NCI-H748 (cell line): ENCODE measurements at regions not wholly inside any gene's neighbourhood (a gene's known extent, or its start where the extent isn't known, plus 50 kb on each side); places are given as distances from the start of the nearest gene placed in this dataset.

Experiments used
- DNase-seq: peaks from one replicate; lab custom pipeline; 2025; ENCODE audit not compliant: unreplicated experiment; lab: John Stamatoyannopoulos, UW

DNA sequence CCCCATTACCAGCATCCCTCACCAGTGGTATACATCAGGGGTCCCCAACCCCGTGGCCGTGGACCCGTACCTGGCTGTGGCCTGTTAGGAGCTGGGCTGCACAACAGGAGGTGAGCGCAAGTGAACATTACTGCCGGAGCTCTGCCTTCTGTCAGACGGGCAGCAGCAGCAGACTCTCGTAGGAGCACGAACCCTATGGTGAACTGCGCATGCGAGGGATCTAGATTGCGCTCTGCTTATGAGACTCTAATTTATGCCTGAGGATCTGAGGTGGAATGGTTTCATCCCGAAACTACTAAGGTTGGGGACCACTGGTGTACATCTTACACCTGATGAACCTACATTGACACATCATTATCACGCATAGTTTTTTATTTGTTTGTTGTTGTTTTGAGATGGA, 52.8 kb upstream of the DHX15 start:
- no peak for DNase-seq

DNA sequence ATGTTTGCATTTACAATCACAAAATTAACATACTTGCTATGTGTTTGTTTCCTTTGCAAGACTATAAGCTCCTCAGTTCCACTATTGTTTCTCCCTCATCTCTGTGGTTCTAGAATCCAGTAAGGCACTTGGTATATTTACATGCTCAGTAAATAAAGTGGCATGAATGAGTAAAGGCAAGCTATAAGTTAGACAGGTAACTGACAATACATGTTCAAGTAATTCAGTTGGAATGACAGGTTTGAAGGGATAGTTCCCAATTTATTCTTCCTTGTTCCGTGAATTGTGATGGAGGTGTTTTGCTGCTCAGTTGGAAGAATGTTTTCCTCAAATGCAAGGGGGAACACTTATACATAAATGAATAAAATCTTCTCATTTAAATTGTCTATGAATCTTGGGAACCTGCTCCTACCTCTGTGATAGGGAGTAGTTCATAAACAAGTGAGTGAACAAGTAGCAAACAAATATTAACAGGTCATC, 54.1 kb upstream of the DHX15 start:
- no peak for DNase-seq

DNA sequence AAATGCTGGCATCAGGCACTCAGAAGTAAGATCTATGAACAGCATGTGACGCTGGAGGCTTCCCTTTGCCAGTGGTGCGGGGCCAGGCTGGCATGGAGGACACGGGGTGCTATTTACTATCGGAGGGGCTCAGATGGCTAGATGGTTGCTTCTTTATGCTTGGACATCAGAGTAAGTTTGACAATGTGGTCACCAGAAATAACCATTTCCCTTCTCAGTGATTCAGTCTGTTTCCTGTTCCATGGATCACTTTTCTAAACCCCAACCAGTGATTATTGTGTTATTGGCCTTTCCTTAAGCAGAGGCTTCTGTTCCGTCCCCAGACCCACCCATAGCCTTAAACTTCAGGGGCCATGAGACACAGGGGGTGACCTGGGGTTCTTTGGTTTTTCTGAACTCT, 55.4 kb upstream of the DHX15 start:
- no peak for DNase-seq

DNA sequence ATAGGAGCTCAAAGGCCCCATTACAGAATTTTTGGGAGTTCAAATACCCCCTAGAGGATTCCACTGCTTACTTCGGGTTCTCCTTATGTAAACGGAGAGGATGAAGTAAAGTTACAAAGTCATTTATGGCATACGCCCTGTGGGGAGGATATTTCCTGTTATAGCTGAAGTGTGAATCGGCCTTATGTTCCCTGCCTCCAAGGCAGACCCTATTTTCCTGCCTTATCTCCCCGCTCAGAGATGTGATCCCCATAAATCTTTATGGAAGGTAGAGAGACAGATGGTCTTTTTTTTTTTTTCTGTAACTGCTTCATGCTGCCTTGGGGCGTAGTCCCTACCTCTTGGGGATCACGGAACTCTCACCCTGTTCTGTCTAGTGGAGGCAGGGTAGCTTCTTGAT, 56.0 kb upstream of the DHX15 start:
- no peak for DNase-seq

GRCh38 chr4:24642981-24643547, 58.7 kb upstream of the DHX15 start:
- DNase-seq: no peak

GRCh38 chr4:24643774-24644520, 59.6 kb upstream of the DHX15 start:
- DNase-seq: no peak

- DNase-seq: no peak
Measured at GRCh38 chr4:24644983-24645764, 60.8 kb upstream of the DHX15 start.

- no peak for DNase-seq
Measured at GRCh38 chr4:24645765-24646550, 61.6 kb upstream of the DHX15 start.

GRCh38 chr4:24646798-24647460, 62.6 kb upstream of the DHX15 start:
- DNase-seq: no peak

DNA sequence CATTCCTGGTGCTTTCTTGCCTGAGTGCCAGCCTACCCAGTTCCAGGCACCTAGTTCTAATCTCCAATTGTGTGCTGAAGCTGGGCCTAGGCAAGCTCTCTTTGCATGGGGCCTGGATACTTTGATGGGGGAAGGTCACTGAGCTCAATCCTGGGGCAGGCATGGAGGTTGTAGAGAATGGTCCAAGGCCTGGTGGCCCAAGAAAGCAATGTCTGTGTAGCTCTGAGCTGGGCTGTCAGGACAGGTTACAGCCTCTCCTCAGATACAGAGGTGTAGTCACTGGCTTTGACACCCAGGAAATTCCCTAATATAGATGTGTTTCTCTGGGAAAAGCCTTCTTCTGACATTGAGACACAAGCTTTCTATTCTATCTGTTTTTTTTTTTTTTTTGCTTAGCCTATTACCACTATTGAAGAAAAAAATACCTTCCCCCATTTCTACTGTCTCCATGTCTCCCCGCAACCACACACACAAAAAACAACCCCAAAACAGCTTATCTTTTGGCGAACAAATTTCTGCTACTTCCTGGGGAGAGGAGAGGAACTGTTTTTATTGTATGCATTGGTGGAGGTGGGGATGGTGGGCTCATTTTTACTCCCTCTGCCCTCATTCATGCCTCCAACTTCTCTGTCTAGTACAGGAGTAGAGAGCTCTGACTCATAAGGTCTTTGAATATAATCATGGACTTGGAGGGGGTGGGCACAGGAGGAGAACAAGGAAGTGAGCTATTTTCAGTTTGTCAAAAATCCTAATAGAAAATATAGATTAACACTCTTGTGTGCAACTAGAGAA, 66.7 kb upstream of the DHX15 start:
- DNase-seq: no peak

- DNase-seq: no peak
Measured at GRCh38 chr4:24655326-24655725, 71.0 kb upstream of the DHX15 start.

- no peak for DNase-seq
Measured at GRCh38 chr4:24655971-24656370, 71.6 kb upstream of the DHX15 start.

GRCh38 chr4:24656906-24657305, 72.6 kb upstream of the DHX15 start:
- no peak for DNase-seq

- DNase-seq: peak; percentile 26
Measured at GRCh38 chr4:24657768-24658617, 73.6 kb upstream of the DHX15 start.

DNA sequence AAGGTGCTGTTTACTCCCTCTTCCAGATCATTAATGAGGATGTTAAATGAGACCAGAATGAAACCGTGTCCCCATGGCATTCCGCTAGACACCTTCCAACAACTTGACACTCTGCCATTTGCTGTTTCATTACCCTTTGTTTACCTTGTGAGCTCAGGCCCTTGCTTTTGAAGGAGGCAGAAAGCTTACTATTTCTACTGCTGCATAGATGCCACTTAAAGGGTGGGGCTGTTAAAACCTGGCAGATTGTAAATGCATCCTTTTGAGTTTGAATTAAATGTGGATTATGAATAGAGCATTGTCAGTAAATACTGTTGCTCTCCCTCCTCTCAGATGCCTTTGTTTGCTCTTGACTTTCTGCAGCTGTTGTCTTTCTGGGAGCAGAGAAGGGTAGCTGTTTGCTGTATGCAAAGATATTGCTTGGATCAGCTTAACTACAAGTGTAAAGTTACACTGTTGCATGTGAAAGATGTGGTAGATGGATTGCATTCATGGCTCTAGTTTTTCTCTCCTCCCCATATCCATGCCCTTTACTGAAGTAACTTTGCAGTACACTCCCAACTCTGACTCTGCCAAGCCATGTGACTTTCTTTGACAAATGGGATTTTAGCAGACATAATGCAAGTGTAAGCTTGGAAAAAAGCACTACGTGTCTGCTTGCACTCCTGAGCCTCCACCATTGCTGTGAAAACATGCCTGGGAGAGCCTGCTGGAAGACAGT, 75.0 kb upstream of the DHX15 start:
- peak; percentile 86 for DNase-seq

DNA sequence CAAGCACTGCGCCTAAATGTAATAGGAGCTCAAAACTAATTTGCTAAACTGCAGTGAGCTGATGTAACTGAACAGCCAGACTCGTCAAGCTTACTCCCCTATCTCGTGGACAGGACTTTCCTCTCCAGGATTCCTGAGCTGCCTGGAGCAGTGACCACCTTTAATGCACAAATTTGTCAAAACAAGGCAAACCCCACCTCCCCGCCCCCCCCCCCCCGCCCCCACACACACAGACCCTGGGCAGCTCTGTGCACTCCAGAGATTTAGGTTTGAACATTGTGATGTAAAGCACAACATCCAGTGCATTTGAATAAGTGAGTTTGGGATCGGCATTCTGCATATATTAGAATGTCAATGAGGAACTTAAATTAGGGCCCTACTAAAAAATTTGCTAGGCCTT, 77.7 kb upstream of the DHX15 start:
- DNase-seq: no peak

GRCh38 chr4:24662542-24662941, 78.2 kb upstream of the DHX15 start:
- no peak for DNase-seq

- DNase-seq: no peak
Measured at GRCh38 chr4:24664956-24665355, 80.6 kb upstream of the DHX15 start.
